ENCODE measurements at regions not wholly inside any gene's neighbourhood (a gene's known extent, or its start where the extent isn't known, plus 50 kb on each side); places are given as distances from the start of the nearest gene placed in this dataset.
"Not testable (repeated sequence)": the region's sequence is repeated elsewhere in the genome, so short reads cannot be mapped to it uniquely, and the experiment has no call there.

- TF ChIP-seq ZFP30 (CRISPR knock-in tag; IDR thresholded peaks at IDR 0.05); GLIS3 (CRISPR knock-in tag; IDR thresholded peaks at IDR 0.05); CREB5 (CRISPR knock-in tag; IDR thresholded peaks at IDR 0.05; ENCODE audit: low read depth); ESRRG (CRISPR knock-in tag; IDR thresholded peaks at IDR 0.05); ZNF8 (CRISPR knock-in tag; IDR thresholded peaks at IDR 0.05); PATZ1 (CRISPR knock-in tag; IDR thresholded peaks at IDR 0.05; ENCODE audit: borderline replicate concordance); ZFP3 (CRISPR knock-in tag; IDR thresholded peaks at IDR 0.05); CSDC2 (CRISPR knock-in tag; IDR thresholded peaks at IDR 0.05); RARB (CRISPR knock-in tag; IDR thresholded peaks at IDR 0.05); PPARA (CRISPR knock-in tag; IDR thresholded peaks at IDR 0.05; ENCODE audit: borderline replicate concordance); ARNTL (CRISPR knock-in tag; IDR thresholded peaks at IDR 0.05; ENCODE audit: borderline replicate concordance, low read depth); OSR1 (CRISPR knock-in tag; IDR thresholded peaks at IDR 0.05); SNAI2 (CRISPR knock-in tag; IDR thresholded peaks at IDR 0.05): not testable (repeated sequence)
Observed at GRCh38 chr18:64369830-64370440, 221.0 kb upstream of the LINC00305 start.
